Testis (tissue), 2 donors: ENCODE measurements at regions not wholly inside any gene's neighbourhood (a gene's known extent, or its start where the extent isn't known, plus 50 kb on each side); places are given as distances from the start of the nearest gene placed in this dataset.

Experiments
- DNase-seq: peaks from one replicate; pipeline ENCODE4 v3.0.0-alpha.2; 2019
- H3K27ac ChIP-seq, 2 donors: fragments of 200-600 bp; sonication (generic); one replicate each; pipeline ENCODE4 v1.5.1; 2019
- H3K27me3 ChIP-seq: fragments of 200-600 bp; sonication (generic); one replicate; pipeline ENCODE4 v1.5.1; 2019
- H3K36me3 ChIP-seq: fragments of 200-600 bp; sonication (generic); one replicate; pipeline ENCODE4 v1.5.1; 2017; ENCODE audit warnings: low read depth; ENCODE audit errors: missing control alignments
- H3K4me1 ChIP-seq: fragments of 200-600 bp; sonication (generic); one replicate; pipeline ENCODE4 v1.5.1; 2019
- H3K4me3 ChIP-seq, 2 donors: fragments of 200-600 bp; sonication (generic); one replicate each; pipeline ENCODE4 v1.5.1; 2017 to 2019
- H3K9me3 ChIP-seq: fragments of 200-600 bp; sonication (generic); one replicate; pipeline ENCODE4 v1.5.1; 2017
- CTCF ChIP-seq, 3 experiments: fragments of 450-650 bp in 2 of 3; fragments of 200-600 bp in 1 of 3; sonication (generic) in 1 of 3; IDR thresholded peaks; one replicate each; pipeline ENCODE4 v1.5.1; 2016 to 2019; ENCODE audit warnings: antibody characterized with exemption in 3 of 3, mild to moderate bottlenecking in 2 of 3, moderate library complexity in 1 of 3
- POLR2A ChIP-seq: fragments of 450-650 bp; IDR thresholded peaks from one replicate; pipeline ENCODE4 v1.6.1; 2017; ENCODE audit warnings: antibody characterized with exemption, mild to moderate bottlenecking, moderate library complexity
- WGBS, 2 donors: methylation state at CpG; one replicate each; pipeline ENCODE4 v1.1.5; 2018; 5-methylcytosine and 5-hydroxymethylcytosine counted together
- intact Hi-C: fragments of 100-400 bp; cut with DNase I; formaldehyde crosslinking; loops from one replicate; pipeline ENCODE4 v1.15.1; 2023; ENCODE audit warnings: low total_unique reads

GRCh38 chrX:92231391-92231790, 452.2 kb downstream of the PCDH11X start:
- Histone ChIP-seq H3K4me3 (no peak overlapping the region), H3K36me3 (no peaks in the 10 kb centered on the region), H3K27ac (no peak overlapping the region), H3K4me1 (no peaks in the 10 kb centered on the region), H3K9me3 (no peaks in the 10 kb centered on the region), H3K27me3 (no peaks in the 10 kb centered on the region)
- intact Hi-C loops: no loop called here
- WGBS, 2 donors: 45 to 46% methylated on average over 2 of the region's 2 CpGs
- DNase-seq: no peak
- TF ChIP-seq CTCF (IDR thresholded peaks at IDR 0.05) (no peak), POLR2A (no peak)

GRCh38 chrX:92232182-92232581, 453.0 kb downstream of the PCDH11X start:
- 49 to 54% methylated on average over 3 of the region's 3 CpGs for WGBS, 2 donors
- H3K27me3 ChIP-seq: no peaks in the 10 kb centered on the region
- TF ChIP-seq CTCF (IDR thresholded peaks at IDR 0.05) (peak in 1 of 3 experiments; percentile 7), POLR2A (no peak)
- no peak for DNase-seq
- intact Hi-C loops: no loop called here
- no peaks in the 10 kb centered on the region for H3K36me3 ChIP-seq
- H3K27ac ChIP-seq: no peak overlapping the region
- no peak overlapping the region for H3K4me3 ChIP-seq
- no peaks in the 10 kb centered on the region for H3K9me3 ChIP-seq
- no peaks in the 10 kb centered on the region for H3K4me1 ChIP-seq

- 78 to 82% methylated on average over 2 of the region's 2 CpGs for WGBS, 2 donors
- Histone ChIP-seq H3K36me3 (no peaks in the 10 kb centered on the region), H3K27ac (no peak overlapping the region), H3K9me3 (no peaks in the 10 kb centered on the region), H3K4me1 (no peaks in the 10 kb centered on the region), H3K27me3 (no peaks in the 10 kb centered on the region), H3K4me3 (no peak overlapping the region)
- no peak for TF ChIP-seq CTCF (IDR thresholded peaks at IDR 0.05)
- TF ChIP-seq POLR2A: no peak
- DNase-seq: no peak
- intact Hi-C loops: no loop called here
Measured at GRCh38 chrX:92241249-92241648, 462.1 kb downstream of the PCDH11X start.

- H3K27ac ChIP-seq: no peak overlapping the region
- WGBS, 2 donors: 55 to 59% methylated on average over 2 of the region's 2 CpGs
- DNase-seq: no peak
- H3K9me3 ChIP-seq: no peaks in the 10 kb centered on the region
- H3K4me1 ChIP-seq: no peaks in the 10 kb centered on the region
- intact Hi-C loops: no loop called here
- no peak overlapping the region for H3K4me3 ChIP-seq
- no peaks in the 10 kb centered on the region for H3K27me3 ChIP-seq
- no peaks in the 10 kb centered on the region for H3K36me3 ChIP-seq
- no peak for TF ChIP-seq CTCF (IDR thresholded peaks at IDR 0.05)
Measured at GRCh38 chrX:92247076-92247475, 467.9 kb downstream of the PCDH11X start.

GRCh38 chrX:92249125-92249524, 469.9 kb downstream of the PCDH11X start:
- DNase-seq: no peak
- no peak overlapping the region for H3K4me3 ChIP-seq
- 69 to 79% methylated on average over 2 of the region's 2 CpGs for WGBS, 2 donors
- H3K4me1 ChIP-seq: no peaks in the 10 kb centered on the region
- no peaks in the 10 kb centered on the region for H3K27me3 ChIP-seq
- TF ChIP-seq POLR2A (no peak), CTCF (IDR thresholded peaks at IDR 0.05) (no peak)
- H3K36me3 ChIP-seq: no peaks in the 10 kb centered on the region
- H3K9me3 ChIP-seq: no peaks in the 10 kb centered on the region
- intact Hi-C loops: no loop called here
- H3K27ac ChIP-seq: no peak overlapping the region
